SK-N-SH treated with all-trans-retinoic acid at 6 μM for 48 hours (cell line): ENCODE measurements at regions not wholly inside any gene's neighbourhood (a gene's known extent, or its start where the extent isn't known, plus 50 kb on each side); places are given as distances from the start of the nearest gene placed in this dataset.

ENCODE experiments used
- BACH2 ChIP-seq: fragments of 250-450 bp; sonication (Bioruptor Pico); IDR thresholded peaks from 2 replicates; pipeline ENCODE4 v1.9.0; 2021; ENCODE audit warnings: mild to moderate bottlenecking, borderline replicate concordance
- CREB5 ChIP-seq: fragments of 250-450 bp; sonication (Bioruptor Pico); IDR thresholded peaks from 2 replicates; pipeline ENCODE4 v1.5.1; 2020; ENCODE audit warnings: low read depth, mild to moderate bottlenecking, moderate library complexity
- CSDC2 ChIP-seq: fragments of 250-450 bp; sonication (Bioruptor Pico); IDR thresholded peaks from 2 replicates; pipeline ENCODE4 v1.5.0; 2020; ENCODE audit warnings: mild to moderate bottlenecking, moderate library complexity
- CSRNP3 ChIP-seq: fragments of 250-450 bp; sonication (Bioruptor Pico); IDR thresholded peaks from 2 replicates; pipeline ENCODE4 v1.5.1; 2021; ENCODE audit warnings: mild to moderate bottlenecking, moderate library complexity
- GLIS3 ChIP-seq: fragments of 250-450 bp; sonication (Bioruptor Pico); IDR thresholded peaks from 2 replicates; pipeline ENCODE4 v1.5.0; 2020; ENCODE audit warnings: mild to moderate bottlenecking, moderate library complexity
- PATZ1 ChIP-seq: fragments of 250-450 bp; sonication (Bioruptor Pico); IDR thresholded peaks from 2 replicates; pipeline ENCODE4 v1.8.0; 2020; ENCODE audit warnings: mild to moderate bottlenecking, moderate library complexity, borderline replicate concordance
- RARB ChIP-seq: fragments of 250-450 bp; sonication (Bioruptor Pico); IDR thresholded peaks from 2 replicates; pipeline ENCODE4 v1.8.0; 2021; ENCODE audit warnings: mild to moderate bottlenecking, moderate library complexity
- TCF4 ChIP-seq: fragments of 250-450 bp; sonication (Bioruptor Pico); IDR thresholded peaks from 2 replicates; pipeline ENCODE4 v1.8.0; 2021; ENCODE audit warnings: mild to moderate bottlenecking, moderate library complexity, borderline replicate concordance
- ZNF8 ChIP-seq: fragments of 450-650 bp; formaldehyde crosslinking; IDR thresholded peaks from 2 replicates; pipeline ENCODE4 v1.5.0; 2020; ENCODE audit warnings: mild to moderate bottlenecking, moderate library complexity

- no peak for TF ChIP-seq CSRNP3 (CRISPR knock-in tag)
- no peak for TF ChIP-seq CSDC2 (CRISPR knock-in tag)
- no peak for TF ChIP-seq CREB5 (CRISPR knock-in tag)
- no peak for TF ChIP-seq PATZ1
- TF ChIP-seq BACH2, result no peak
- no peak for TF ChIP-seq GLIS3 (CRISPR knock-in tag)
- TF ChIP-seq TCF4, result no peak
- TF ChIP-seq ZNF8 (CRISPR knock-in tag), result no peak
- TF ChIP-seq RARB, result no peak
These were observed 526.4 kb upstream of the USP24 start for GRCh38 chr1:55741516-55741915.
